ENCODE measurements at regions not wholly inside any gene's neighbourhood (a gene's known extent, or its start where the extent isn't known, plus 50 kb on each side); places are given as distances from the start of the nearest gene placed in this dataset.

DNA sequence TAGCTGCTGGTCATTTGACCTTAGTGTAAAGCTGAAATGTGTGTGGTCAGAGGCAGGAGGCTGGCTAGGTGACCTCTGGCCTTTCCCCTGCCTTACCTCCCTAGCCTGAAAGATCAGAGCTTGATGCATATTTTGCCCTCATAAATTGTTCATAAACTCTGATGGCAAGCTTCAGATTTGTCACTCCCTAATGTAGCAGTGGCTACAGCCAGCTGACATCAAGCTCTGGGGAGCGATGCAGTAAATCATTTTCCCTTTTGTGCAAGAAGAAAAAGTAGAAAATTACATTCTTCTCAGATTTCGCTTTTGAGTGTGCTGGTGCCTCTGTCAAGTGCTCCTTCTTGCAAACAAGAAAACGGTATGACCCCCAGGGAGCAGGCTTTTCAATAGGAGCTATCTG is 87.7 kb upstream of the MAGEA4 start:
- TF ChIP-seq, protein P1, sequence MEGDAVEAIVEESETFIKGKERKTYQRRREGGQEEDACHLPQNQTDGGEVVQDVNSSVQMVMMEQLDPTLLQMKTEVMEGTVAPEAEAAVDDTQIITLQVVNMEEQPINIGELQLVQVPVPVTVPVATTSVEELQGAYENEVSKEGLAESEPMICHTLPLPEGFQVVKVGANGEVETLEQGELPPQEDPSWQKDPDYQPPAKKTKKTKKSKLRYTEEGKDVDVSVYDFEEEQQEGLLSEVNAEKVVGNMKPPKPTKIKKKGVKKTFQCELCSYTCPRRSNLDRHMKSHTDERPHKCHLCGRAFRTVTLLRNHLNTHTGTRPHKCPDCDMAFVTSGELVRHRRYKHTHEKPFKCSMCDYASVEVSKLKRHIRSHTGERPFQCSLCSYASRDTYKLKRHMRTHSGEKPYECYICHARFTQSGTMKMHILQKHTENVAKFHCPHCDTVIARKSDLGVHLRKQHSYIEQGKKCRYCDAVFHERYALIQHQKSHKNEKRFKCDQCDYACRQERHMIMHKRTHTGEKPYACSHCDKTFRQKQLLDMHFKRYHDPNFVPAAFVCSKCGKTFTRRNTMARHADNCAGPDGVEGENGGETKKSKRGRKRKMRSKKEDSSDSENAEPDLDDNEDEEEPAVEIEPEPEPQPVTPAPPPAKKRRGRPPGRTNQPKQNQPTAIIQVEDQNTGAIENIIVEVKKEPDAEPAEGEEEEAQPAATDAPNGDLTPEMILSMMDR (IDR thresholded peaks at IDR 0.05) = no peak
- no peak for TF ChIP-seq POLR2AphosphoS5 (IDR thresholded peaks at IDR 0.05; ENCODE audit: low read depth, low read length)
- TF ChIP-seq, protein P2, sequence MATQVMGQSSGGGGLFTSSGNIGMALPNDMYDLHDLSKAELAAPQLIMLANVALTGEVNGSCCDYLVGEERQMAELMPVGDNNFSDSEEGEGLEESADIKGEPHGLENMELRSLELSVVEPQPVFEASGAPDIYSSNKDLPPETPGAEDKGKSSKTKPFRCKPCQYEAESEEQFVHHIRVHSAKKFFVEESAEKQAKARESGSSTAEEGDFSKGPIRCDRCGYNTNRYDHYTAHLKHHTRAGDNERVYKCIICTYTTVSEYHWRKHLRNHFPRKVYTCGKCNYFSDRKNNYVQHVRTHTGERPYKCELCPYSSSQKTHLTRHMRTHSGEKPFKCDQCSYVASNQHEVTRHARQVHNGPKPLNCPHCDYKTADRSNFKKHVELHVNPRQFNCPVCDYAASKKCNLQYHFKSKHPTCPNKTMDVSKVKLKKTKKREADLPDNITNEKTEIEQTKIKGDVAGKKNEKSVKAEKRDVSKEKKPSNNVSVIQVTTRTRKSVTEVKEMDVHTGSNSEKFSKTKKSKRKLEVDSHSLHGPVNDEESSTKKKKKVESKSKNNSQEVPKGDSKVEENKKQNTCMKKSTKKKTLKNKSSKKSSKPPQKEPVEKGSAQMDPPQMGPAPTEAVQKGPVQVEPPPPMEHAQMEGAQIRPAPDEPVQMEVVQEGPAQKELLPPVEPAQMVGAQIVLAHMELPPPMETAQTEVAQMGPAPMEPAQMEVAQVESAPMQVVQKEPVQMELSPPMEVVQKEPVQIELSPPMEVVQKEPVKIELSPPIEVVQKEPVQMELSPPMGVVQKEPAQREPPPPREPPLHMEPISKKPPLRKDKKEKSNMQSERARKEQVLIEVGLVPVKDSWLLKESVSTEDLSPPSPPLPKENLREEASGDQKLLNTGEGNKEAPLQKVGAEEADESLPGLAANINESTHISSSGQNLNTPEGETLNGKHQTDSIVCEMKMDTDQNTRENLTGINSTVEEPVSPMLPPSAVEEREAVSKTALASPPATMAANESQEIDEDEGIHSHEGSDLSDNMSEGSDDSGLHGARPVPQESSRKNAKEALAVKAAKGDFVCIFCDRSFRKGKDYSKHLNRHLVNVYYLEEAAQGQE (IDR thresholded peaks at IDR 0.05; ENCODE audit: insufficient read depth in 1 of 2, low read depth in 2 of 2, low read length in 1 of 2) = no peak
- TF ChIP-seq SIN3A (IDR thresholded peaks at IDR 0.05; ENCODE audit: borderline replicate concordance, insufficient read depth, low read depth, low read length) = no peak
